Parathyroid adenoma (tissue), 2 donors: ENCODE measurements at regions not wholly inside any gene's neighbourhood (a gene's known extent, or its start where the extent isn't known, plus 50 kb on each side); places are given as distances from the start of the nearest gene placed in this dataset.

Source experiments
- H2AFZ ChIP-seq: fragments of 300-600 bp; sonication (generic); one replicate; pipeline ENCODE4 v1.7.0; 2017; ENCODE audit warnings: antibody characterized with exemption, mild to moderate bottlenecking
- H3K27ac ChIP-seq: fragments of 300-600 bp; sonication (generic); one replicate; pipeline ENCODE4 v1.7.0; 2017
- H3K27me3 ChIP-seq: fragments of 300-600 bp; sonication (generic); one replicate; pipeline ENCODE4 v1.7.0; 2017; ENCODE audit warnings: low read length; ENCODE audit not compliant: control insufficient read depth, insufficient read depth
- H3K36me3 ChIP-seq: fragments of 300-600 bp; sonication (generic); one replicate; pipeline ENCODE4 v1.7.0; 2017; ENCODE audit warnings: low read length; ENCODE audit not compliant: control insufficient read depth, insufficient read depth
- H3K4me1 ChIP-seq: fragments of 300-600 bp; sonication (generic); one replicate; pipeline ENCODE4 v1.7.0; 2017; ENCODE audit warnings: control low read depth
- H3K4me2 ChIP-seq: fragments of 300-600 bp; sonication (generic); one replicate; pipeline ENCODE4 v1.7.0; 2017; ENCODE audit warnings: low read length
- H3K4me3 ChIP-seq: fragments of 300-600 bp; sonication (generic); one replicate; pipeline ENCODE4 v1.7.0; 2017; ENCODE audit warnings: low read depth, low read length
- H3K79me2 ChIP-seq: fragments of 300-600 bp; sonication (generic); one replicate; pipeline ENCODE4 v1.7.0; 2017; ENCODE audit warnings: control low read depth
- H3K9ac ChIP-seq: fragments of 300-600 bp; sonication (generic); one replicate; pipeline ENCODE4 v1.7.0; 2017; ENCODE audit warnings: mild to moderate bottlenecking
- H3K9me3 ChIP-seq: fragments of 300-600 bp; sonication (generic); one replicate; pipeline ENCODE4 v1.7.0; 2017; ENCODE audit warnings: low read length; ENCODE audit not compliant: control insufficient read depth
- CTCF ChIP-seq: fragments of 300-600 bp; sonication (generic); IDR thresholded peaks from one replicate; pipeline ENCODE4 v1.7.0; 2017; ENCODE audit warnings: antibody characterized with exemption, mild to moderate bottlenecking
- donor health status: primary hyperparathyroidism.

GRCh38 chr4:104870495-104871233, 276.0 kb upstream of the TET2 start:
- Histone ChIP-seq H3K4me3 (no peak overlapping the region), H2AFZ (no peak overlapping the region), H3K4me2 (no peak overlapping the region), H3K27ac (no peak overlapping the region), H3K4me1 (no peaks in the 10 kb centered on the region), H3K36me3 (no peaks in the 10 kb centered on the region), H3K79me2 (no peaks in the 10 kb centered on the region), H3K9me3 (no peaks in the 10 kb centered on the region), H3K27me3 (no peaks in the 10 kb centered on the region), H3K9ac (no peak overlapping the region)
- TF ChIP-seq CTCF = no peak

DNA sequence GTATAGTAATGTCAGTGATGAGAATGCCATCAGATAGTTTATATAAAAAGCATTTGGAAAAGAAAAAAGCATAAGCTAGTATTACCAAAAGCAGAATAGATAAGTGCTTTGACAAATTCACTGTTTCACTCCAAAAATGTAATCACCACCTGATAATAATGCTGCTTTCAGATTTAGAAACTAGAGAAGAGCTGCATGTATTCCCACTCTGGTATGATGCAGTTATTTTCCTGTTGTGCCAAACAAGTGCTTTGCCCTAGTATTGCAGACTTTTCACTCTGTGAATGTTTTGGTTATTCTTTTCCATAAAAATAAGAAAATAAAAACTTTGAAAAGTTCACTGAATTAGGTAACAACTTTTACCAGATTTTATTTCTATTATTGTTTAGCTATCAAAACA, 267.7 kb upstream of the TET2 start:
- Histone ChIP-seq H3K4me2 (no peak overlapping the region), H3K79me2 (no peaks in the 10 kb centered on the region), H2AFZ (no peak overlapping the region), H3K9ac (no peak overlapping the region), H3K4me3 (no peak overlapping the region), H3K27me3 (no peaks in the 10 kb centered on the region), H3K9me3 (no peaks in the 10 kb centered on the region), H3K4me1 (no peaks in the 10 kb centered on the region), H3K36me3 (no peaks in the 10 kb centered on the region), H3K27ac (no peak overlapping the region)
- TF ChIP-seq CTCF = no peak

- Histone ChIP-seq H3K27me3 (no peaks in the 10 kb centered on the region), H3K27ac (no peak overlapping the region), H3K9me3 (no peaks in the 10 kb centered on the region), H3K9ac (no peak overlapping the region), H3K4me1 (no peaks in the 10 kb centered on the region), H3K36me3 (no peaks in the 10 kb centered on the region), H3K79me2 (no peaks in the 10 kb centered on the region), H3K4me2 (no peak overlapping the region), H2AFZ (no peak overlapping the region), H3K4me3 (no peak overlapping the region)
- no peak for TF ChIP-seq CTCF
These were observed 267.3 kb upstream of the TET2 start for GRCh38 chr4:104879367-104879766.

DNA sequence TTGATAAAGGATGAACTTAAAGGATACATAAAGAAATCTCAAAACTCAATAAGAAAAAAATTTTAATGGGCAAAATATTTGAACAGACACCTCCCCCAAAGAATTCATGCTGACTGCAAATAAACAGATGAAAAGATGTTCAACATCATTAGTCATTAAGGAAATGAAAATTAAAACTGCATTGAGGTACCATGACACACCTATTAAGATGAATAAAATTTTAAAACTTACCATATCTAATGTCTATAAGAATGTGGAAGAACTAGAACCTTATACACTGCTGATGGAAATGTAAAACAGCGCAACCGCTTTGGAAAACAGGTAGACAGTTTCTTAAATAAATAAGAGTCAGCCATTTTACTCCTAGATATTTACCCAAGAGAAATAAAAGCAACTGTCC, 266.8 kb upstream of the TET2 start:
- no peaks in the 10 kb centered on the region for H3K9me3 ChIP-seq
- no peak overlapping the region for H2AFZ ChIP-seq
- no peaks in the 10 kb centered on the region for H3K4me1 ChIP-seq
- no peak overlapping the region for H3K9ac ChIP-seq
- H3K36me3 ChIP-seq = no peaks in the 10 kb centered on the region
- H3K27me3 ChIP-seq = no peaks in the 10 kb centered on the region
- no peak overlapping the region for H3K4me2 ChIP-seq
- no peak overlapping the region for H3K27ac ChIP-seq
- TF ChIP-seq CTCF = no peak
- H3K4me3 ChIP-seq = no peak overlapping the region
- no peaks in the 10 kb centered on the region for H3K79me2 ChIP-seq
